Lung (tissue), 11 donors: ENCODE measurements at regions not wholly inside any gene's neighbourhood (a gene's known extent, or its start where the extent isn't known, plus 50 kb on each side); places are given as distances from the start of the nearest gene placed in this dataset.
A peak's percentile ranks its signal among the peaks of the same experiment; 100 is the strongest.

ENCODE experiments used
- ATAC-seq: fragments of 200-7000 bp; cut with Tn5 transposase; one replicate; pipeline ENCODE4 v1.9.1; 2020; ENCODE audit warnings: moderate number of reproducible peaks; ENCODE audit not compliant: insufficient read depth, low FRiP score
- DNase-seq, 3 donors: peaks; one replicate each; pipeline ENCODE4 v3.0.0-alpha.2; 2013 to 2017
- H3K27ac ChIP-seq, 2 donors: one replicate each; pipeline ENCODE4 v1.5.1; 2013; ENCODE audit warnings: mild to moderate bottlenecking in 2 of 2, moderate library complexity in 2 of 2, control low read depth in 1 of 2, inconsistent platforms in 1 of 2, low read depth in 1 of 2, low read length in 1 of 2
- H3K27me3 ChIP-seq, 3 donors: one replicate each; pipeline ENCODE4 v1.5.1; 2013; ENCODE audit warnings: low read length in 2 of 3; ENCODE audit not compliant: control insufficient read depth in 3 of 3, insufficient read depth in 3 of 3
- H3K36me3 ChIP-seq, 4 donors: one replicate each; pipeline ENCODE4 v1.5.1; 2013; ENCODE audit warnings: low read length in 4 of 4, mild to moderate bottlenecking in 1 of 4, moderate library complexity in 1 of 4; ENCODE audit not compliant: control insufficient read depth in 4 of 4, insufficient read depth in 4 of 4
- H3K4me1 ChIP-seq, 5 donors: one replicate each; pipeline ENCODE4 v1.5.1; 2013; ENCODE audit warnings: low read length in 5 of 5, mild to moderate bottlenecking in 2 of 5, moderate library complexity in 1 of 5; ENCODE audit not compliant: control insufficient read depth in 5 of 5, insufficient read depth in 5 of 5
- H3K4me3 ChIP-seq: one replicate; pipeline ENCODE4 v1.5.1; 2013; ENCODE audit warnings: mild to moderate bottlenecking, control low read depth, moderate library complexity
- H3K9ac ChIP-seq, 2 donors: one replicate each; pipeline ENCODE4 v1.5.1; 2013; ENCODE audit warnings: low read length in 2 of 2, control low read depth in 1 of 2; ENCODE audit not compliant: insufficient read depth in 1 of 2
- H3K9me3 ChIP-seq, 4 donors: one replicate each; pipeline ENCODE4 v1.5.1; 2013; ENCODE audit warnings: low read length in 3 of 4, mild to moderate bottlenecking in 1 of 4, moderate library complexity in 1 of 4; ENCODE audit not compliant: control insufficient read depth in 4 of 4, insufficient read depth in 3 of 4
- CTCF ChIP-seq: IDR thresholded peaks from 2 replicates; pipeline ENCODE4 v1.5.1; 2012; ENCODE audit warnings: mild to moderate bottlenecking; ENCODE audit errors: control extremely low read depth, extremely low read depth
- WGBS, 2 donors: extraction: QIAGEN DNeasy Blood & Tissue Kit; methylation state at CpG; one replicate each; pipeline ENCODE4 v1.1.7; 2013; 5-methylcytosine and 5-hydroxymethylcytosine counted together
- donor health status: control.
- donor health status: control.
- donor health status: Bipolar disorder and iron deficiency.
- donor health status: healthy.
- donor health status: DM: yes; HTN: yes; CAD: no.

- ATAC-seq (no peak), DNase-seq (no peak)
- peaks cover 0 to 32% (median 8%) of the 10 kb centered on the region in 5 donors for H3K4me1 ChIP-seq
- no peak overlapping the region for H3K27ac ChIP-seq
- no peak for TF ChIP-seq CTCF
- no peak overlapping the region for H3K9ac ChIP-seq
- no peaks in the 10 kb centered on the region for H3K27me3 ChIP-seq
- H3K4me3 ChIP-seq, result no peak overlapping the region
- H3K9me3 ChIP-seq, result no peaks in the 10 kb centered on the region
- no peaks in the 10 kb centered on the region for H3K36me3 ChIP-seq
- 82 to 93% methylated on average over 12 of the region's 12 CpGs for WGBS, 2 donors
Observed at GRCh38 chr10:121374121-121374520, 224.1 kb downstream of the FGFR2 start.

GRCh38 chr10:121375172-121375571 lies 223.1 kb downstream of the FGFR2 start:
- DNase-seq, result peak in 2 of 3 donors; percentile 69 to 78
- ATAC-seq, result no peak
- no peak overlapping the region for H3K27ac ChIP-seq
- H3K4me3 ChIP-seq, result no peak overlapping the region
- WGBS, 2 donors, result 70 to 73% methylated on average over 6 of the region's 6 CpGs
- H3K9me3 ChIP-seq, result no peaks in the 10 kb centered on the region
- no peaks in the 10 kb centered on the region for H3K36me3 ChIP-seq
- no peak overlapping the region for H3K9ac ChIP-seq
- no peaks in the 10 kb centered on the region for H3K27me3 ChIP-seq
- TF ChIP-seq CTCF, result no peak
- peaks cover 0 to 23% (median 8%) of the 10 kb centered on the region in 5 donors for H3K4me1 ChIP-seq

- Histone ChIP-seq H3K36me3 (no peaks in the 10 kb centered on the region), H3K9me3 (no peaks in the 10 kb centered on the region), H3K4me1 (peaks cover 0 to 21% (median 8%) of the 10 kb centered on the region in 5 donors), H3K27me3 (no peaks in the 10 kb centered on the region), H3K4me3 (no peak overlapping the region), H3K9ac (no peak overlapping the region), H3K27ac (no peak overlapping the region)
- TF ChIP-seq CTCF, result no peak
- DNase-seq, result no peak
- ATAC-seq, result no peak
- 78 to 80% methylated on average over 6 of the region's 6 CpGs for WGBS, 2 donors
Observed at GRCh38 chr10:121378251-121378801, 219.9 kb downstream of the FGFR2 start.

- H3K27ac ChIP-seq, result no peak overlapping the region
- ATAC-seq (no peak), DNase-seq (no peak)
- H3K4me1 ChIP-seq, result peaks cover 0 to 21% (median 8%) of the 10 kb centered on the region in 5 donors
- no peaks in the 10 kb centered on the region for H3K36me3 ChIP-seq
- H3K9me3 ChIP-seq, result peaks cover 0 to 2% (median 0%) of the 10 kb centered on the region in 4 donors
- peak overlapping the region in 1 of 2 donors; percentile 20 for H3K9ac ChIP-seq
- no peaks in the 10 kb centered on the region for H3K27me3 ChIP-seq
- 65 to 81% methylated on average over 3 of the region's 3 CpGs for WGBS, 2 donors
- H3K4me3 ChIP-seq, result no peak overlapping the region
- no peak for TF ChIP-seq CTCF
Observed at GRCh38 chr10:121379013-121379412, 219.2 kb downstream of the FGFR2 start.
